ENCODE measurements at regions not wholly inside any gene's neighbourhood (a gene's known extent, or its start where the extent isn't known, plus 50 kb on each side); places are given as distances from the start of the nearest gene placed in this dataset.
"Not testable (repeated sequence)": the region's sequence is repeated elsewhere in the genome, so short reads cannot be mapped to it uniquely, and the experiment has no call there.

- DNase-seq, result no peak
These were observed 63.7 kb upstream of the SYT4 start for GRCh38 chr18:43341014-43341413.

- DNase-seq, result no peak
These were observed 72.9 kb upstream of the SYT4 start for GRCh38 chr18:43350176-43350575.

GRCh38 chr18:43364535-43364934, 87.2 kb upstream of the SYT4 start:
- DNase-seq, result no peak

- no peak for DNase-seq
These were observed 90.6 kb upstream of the SYT4 start for GRCh38 chr18:43367895-43368294.

- not testable (repeated sequence) for DNase-seq
These were observed 92.0 kb upstream of the SYT4 start for GRCh38 chr18:43369311-43369710.

GRCh38 chr18:43372773-43373172, 95.5 kb upstream of the SYT4 start:
- no peak for DNase-seq

- no peak for DNase-seq
These were observed 102.9 kb upstream of the SYT4 start for GRCh38 chr18:43380104-43380672.

- DNase-seq, result no peak
These were observed 105.5 kb upstream of the SYT4 start for GRCh38 chr18:43382641-43383403.

GRCh38 chr18:43389163-43389562, 111.9 kb upstream of the SYT4 start:
- no peak for DNase-seq

- no peak for DNase-seq
These were observed 114.9 kb upstream of the SYT4 start for GRCh38 chr18:43392168-43392567.

GRCh38 chr18:43393174-43393573, 115.9 kb upstream of the SYT4 start:
- DNase-seq, result no peak

- DNase-seq, result no peak
These were observed 119.0 kb upstream of the SYT4 start for GRCh38 chr18:43396266-43396665.

- DNase-seq, result no peak
These were observed 121.3 kb upstream of the SYT4 start for GRCh38 chr18:43398601-43399000.

- no peak for DNase-seq
These were observed 127.8 kb upstream of the SYT4 start for GRCh38 chr18:43405097-43405496.

GRCh38 chr18:43414006-43414405, 136.7 kb upstream of the SYT4 start:
- DNase-seq, result no peak

- DNase-seq, result no peak
These were observed 142.8 kb upstream of the SYT4 start for GRCh38 chr18:43420091-43420490.

GRCh38 chr18:43420950-43421349, 143.7 kb upstream of the SYT4 start:
- no peak for DNase-seq

GRCh38 chr18:43422518-43422917, 145.2 kb upstream of the SYT4 start:
- no peak for DNase-seq

GRCh38 chr18:43435851-43436250, 158.6 kb upstream of the SYT4 start:
- DNase-seq, result no peak

- no peak for DNase-seq
These were observed 164.8 kb upstream of the SYT4 start for GRCh38 chr18:43442131-43442530.

- no peak for DNase-seq
These were observed 165.3 kb upstream of the SYT4 start for GRCh38 chr18:43442571-43442970.

GRCh38 chr18:43465483-43465882, 188.2 kb upstream of the SYT4 start:
- no peak for DNase-seq

- DNase-seq, result no peak
These were observed 194.6 kb upstream of the SYT4 start for GRCh38 chr18:43471873-43472272.

- DNase-seq, result no peak
These were observed 203.8 kb upstream of the SYT4 start for GRCh38 chr18:43481069-43481468.

- no peak for DNase-seq
These were observed 204.8 kb upstream of the SYT4 start for GRCh38 chr18:43482136-43482535.
